Activated CD4-positive, alpha-beta T cell treated with anti-CD3 and anti-CD28 coated beads, Interleukin-2, amount 10 ng/mL, durations not matched to agents 24 days and 14 days (primary cell): ENCODE measurements at regions not wholly inside any gene's neighbourhood (a gene's known extent, or its start where the extent isn't known, plus 50 kb on each side); places are given as distances from the start of the nearest gene placed in this dataset.

Experiments
- DNase-seq: peaks from one replicate; pipeline ENCODE4 v3.0.0; 2022
- H3K27ac Mint-ChIP-seq: one replicate; pipeline ENCODE4 v1.8.0; 2022; ENCODE audit warnings: mild to moderate bottlenecking, mixed read lengths
- H3K27me3 Mint-ChIP-seq: one replicate; pipeline ENCODE4 v1.8.0; 2022; ENCODE audit warnings: mixed read lengths
- H3K36me3 Mint-ChIP-seq: one replicate; pipeline ENCODE4 v1.8.0; 2022; ENCODE audit warnings: low read depth, mild to moderate bottlenecking, mixed read lengths
- H3K4me1 Mint-ChIP-seq: one replicate; pipeline ENCODE4 v1.8.0; 2021; ENCODE audit warnings: mixed read lengths
- H3K4me3 Mint-ChIP-seq: one replicate; pipeline ENCODE4 v1.8.0; 2022; ENCODE audit warnings: mild to moderate bottlenecking, moderate library complexity, mixed read lengths
- H3K9me3 Mint-ChIP-seq: one replicate; pipeline ENCODE4 v1.8.0; 2021; ENCODE audit warnings: mixed read lengths
- intact Hi-C: fragments of 100-400 bp; cut with micrococcal nuclease; formaldehyde crosslinking; loops from one replicate; pipeline ENCODE4 v1.15.1; 2023

DNA sequence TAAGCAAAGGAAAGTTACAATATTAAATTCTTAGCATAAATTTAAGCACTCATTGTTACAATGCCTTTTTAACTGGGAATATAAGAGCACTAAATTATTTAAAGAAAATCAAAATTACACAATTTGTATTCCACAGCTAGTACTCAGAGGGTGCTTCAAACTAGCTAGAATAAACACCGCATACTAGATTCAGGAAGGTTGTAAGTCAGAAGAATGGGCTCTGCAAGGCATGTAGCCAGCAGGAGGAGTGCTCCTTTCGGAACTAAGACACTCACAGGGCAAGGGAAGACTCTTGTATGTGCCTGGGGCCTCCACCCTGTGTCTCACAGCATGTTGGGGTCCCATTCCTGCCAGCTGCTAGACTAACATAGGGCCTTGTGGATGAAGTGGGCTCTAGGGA lies 327.7 kb upstream of the ALCAM start:
- Mint-ChIP-seq H3K27ac (no peak overlapping the region), H3K36me3 (no peaks in the 10 kb centered on the region), H3K4me3 (no peak overlapping the region), H3K4me1 (no peaks in the 10 kb centered on the region), H3K27me3 (no peaks in the 10 kb centered on the region), H3K9me3 (no peaks in the 10 kb centered on the region)
- DNase-seq = no peak
- intact Hi-C loops = no loop called here

- Mint-ChIP-seq H3K4me1 (no peaks in the 10 kb centered on the region), H3K9me3 (no peaks in the 10 kb centered on the region), H3K4me3 (no peak overlapping the region), H3K27ac (no peak overlapping the region), H3K36me3 (no peaks in the 10 kb centered on the region), H3K27me3 (no peaks in the 10 kb centered on the region)
- DNase-seq = no peak
- intact Hi-C loops = no loop called here
These were observed 326.6 kb upstream of the ALCAM start for GRCh38 chr3:105040026-105040622.

DNA sequence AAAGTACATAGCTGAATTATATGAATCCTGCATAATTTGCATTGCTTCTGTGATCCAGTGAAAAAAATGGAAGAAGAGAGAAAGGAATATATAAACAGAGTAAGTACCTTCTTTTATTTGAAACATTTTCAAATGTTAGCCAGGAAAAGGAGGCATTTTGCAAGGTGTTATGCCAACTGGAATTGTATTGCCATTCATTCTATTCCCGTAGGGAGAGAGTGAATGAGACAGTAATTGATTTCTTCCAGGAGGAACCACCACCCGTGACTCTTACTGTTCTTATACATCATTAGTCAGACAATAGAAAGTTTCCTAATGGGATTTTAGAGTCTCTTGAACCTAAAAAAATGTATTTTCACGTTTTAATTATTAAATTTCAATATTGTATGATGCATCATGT lies 324.1 kb upstream of the ALCAM start:
- Mint-ChIP-seq H3K4me3 (no peak overlapping the region), H3K27me3 (no peaks in the 10 kb centered on the region), H3K27ac (no peak overlapping the region), H3K4me1 (no peaks in the 10 kb centered on the region), H3K9me3 (no peaks in the 10 kb centered on the region), H3K36me3 (no peaks in the 10 kb centered on the region)
- intact Hi-C loops = no loop called here
- DNase-seq = no peak

GRCh38 chr3:105051111-105051510 lies 315.6 kb upstream of the ALCAM start:
- Mint-ChIP-seq H3K4me1 (no peaks in the 10 kb centered on the region), H3K27ac (no peak overlapping the region), H3K9me3 (no peaks in the 10 kb centered on the region), H3K4me3 (no peak overlapping the region), H3K27me3 (no peaks in the 10 kb centered on the region), H3K36me3 (no peaks in the 10 kb centered on the region)
- intact Hi-C loops = no loop called here
- DNase-seq = no peak

GRCh38 chr3:105051972-105052371 lies 314.7 kb upstream of the ALCAM start:
- Mint-ChIP-seq H3K9me3 (no peaks in the 10 kb centered on the region), H3K27me3 (no peaks in the 10 kb centered on the region), H3K4me1 (no peaks in the 10 kb centered on the region), H3K27ac (no peak overlapping the region), H3K4me3 (no peak overlapping the region), H3K36me3 (no peaks in the 10 kb centered on the region)
- DNase-seq = no peak
- intact Hi-C loops = no loop called here

GRCh38 chr3:105062853-105063252 lies 303.9 kb upstream of the ALCAM start:
- intact Hi-C loops = no loop called here
- Mint-ChIP-seq H3K27ac (no peak overlapping the region), H3K36me3 (no peaks in the 10 kb centered on the region), H3K27me3 (no peaks in the 10 kb centered on the region), H3K4me1 (no peaks in the 10 kb centered on the region), H3K9me3 (no peaks in the 10 kb centered on the region), H3K4me3 (no peak overlapping the region)
- DNase-seq = no peak

- no peak for DNase-seq
- Mint-ChIP-seq H3K27me3 (no peaks in the 10 kb centered on the region), H3K4me1 (no peaks in the 10 kb centered on the region), H3K4me3 (no peak overlapping the region), H3K36me3 (no peaks in the 10 kb centered on the region), H3K9me3 (no peaks in the 10 kb centered on the region), H3K27ac (no peak overlapping the region)
- intact Hi-C loops = no loop called here
These were observed 300.5 kb upstream of the ALCAM start for GRCh38 chr3:105065895-105066839.

DNA sequence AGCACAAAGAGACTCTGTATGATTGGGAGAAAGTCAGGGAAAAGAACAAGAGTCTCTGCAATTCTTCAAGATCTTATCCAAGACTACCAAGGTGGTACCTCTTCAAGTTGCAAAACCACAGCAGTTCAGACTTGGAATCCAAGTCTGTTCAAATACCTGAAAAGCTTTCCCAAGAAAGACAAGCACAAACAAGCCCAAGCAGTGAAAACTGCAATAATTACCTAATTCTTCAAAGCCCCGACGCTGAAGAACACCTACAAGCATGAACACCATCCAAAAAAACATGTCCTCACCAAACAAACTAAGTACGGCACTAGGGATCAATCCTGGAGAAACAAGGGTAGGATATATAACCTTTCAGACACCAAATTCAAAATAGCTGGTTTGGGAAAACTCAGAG lies 299.3 kb upstream of the ALCAM start:
- DNase-seq = no peak
- intact Hi-C loops = no loop called here
- Mint-ChIP-seq H3K27ac (no peak overlapping the region), H3K4me1 (no peaks in the 10 kb centered on the region), H3K4me3 (no peak overlapping the region), H3K9me3 (no peaks in the 10 kb centered on the region), H3K36me3 (no peaks in the 10 kb centered on the region), H3K27me3 (no peaks in the 10 kb centered on the region)

DNA sequence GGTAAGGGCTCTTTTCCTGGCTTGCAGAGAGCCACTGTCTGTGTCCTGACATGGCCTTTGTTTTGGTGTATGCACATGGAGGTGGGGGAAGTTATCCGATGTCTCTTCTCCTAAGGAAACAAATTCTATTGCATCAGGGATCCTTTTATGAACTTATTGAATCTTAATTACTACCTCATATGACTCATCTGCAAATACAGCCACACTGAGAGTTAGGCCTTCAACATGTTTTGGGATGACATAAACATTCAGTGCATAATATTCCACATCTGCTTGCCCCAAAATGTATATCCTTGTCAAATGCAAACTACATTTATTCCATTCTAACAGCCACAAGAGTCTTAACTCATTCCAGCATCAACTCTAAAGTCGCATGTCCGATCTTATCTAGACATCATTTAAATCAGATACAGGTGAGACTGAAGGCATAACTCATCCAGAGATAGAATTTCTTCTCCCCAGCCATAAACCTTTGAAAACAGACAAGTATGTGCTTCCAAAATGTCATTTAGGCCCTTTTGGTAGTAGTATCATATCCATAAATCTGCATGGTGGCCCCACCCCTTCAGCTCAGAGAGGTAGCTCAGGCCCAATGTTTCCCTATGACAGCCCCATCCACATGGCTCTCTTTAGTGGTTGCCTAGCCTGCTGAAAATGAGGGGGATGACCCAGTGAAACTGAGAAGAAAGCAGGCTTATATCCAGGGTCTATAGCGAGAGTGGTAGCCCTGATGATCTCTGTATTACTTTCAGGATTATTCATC lies 289.5 kb upstream of the ALCAM start:
- intact Hi-C loops = no loop called here
- Mint-ChIP-seq H3K36me3 (no peaks in the 10 kb centered on the region), H3K27me3 (no peaks in the 10 kb centered on the region), H3K27ac (no peak overlapping the region), H3K9me3 (no peaks in the 10 kb centered on the region), H3K4me1 (no peaks in the 10 kb centered on the region), H3K4me3 (no peak overlapping the region)
- no peak for DNase-seq

GRCh38 chr3:105083945-105084344 lies 282.8 kb upstream of the ALCAM start:
- no peaks in the 10 kb centered on the region for H3K9me3 Mint-ChIP-seq
- DNase-seq = no peak
- no peak overlapping the region for H3K27ac Mint-ChIP-seq
- intact Hi-C loops = no loop called here
- no peaks in the 10 kb centered on the region for H3K27me3 Mint-ChIP-seq
- H3K4me3 Mint-ChIP-seq = no peak overlapping the region
- no peaks in the 10 kb centered on the region for H3K4me1 Mint-ChIP-seq
- no peaks in the 10 kb centered on the region for H3K36me3 Mint-ChIP-seq

GRCh38 chr3:105085506-105085905 lies 281.2 kb upstream of the ALCAM start:
- Mint-ChIP-seq H3K27me3 (no peaks in the 10 kb centered on the region), H3K27ac (no peak overlapping the region), H3K36me3 (no peaks in the 10 kb centered on the region), H3K4me1 (no peaks in the 10 kb centered on the region), H3K9me3 (no peaks in the 10 kb centered on the region), H3K4me3 (no peak overlapping the region)
- no peak for DNase-seq
- intact Hi-C loops = no loop called here

DNA sequence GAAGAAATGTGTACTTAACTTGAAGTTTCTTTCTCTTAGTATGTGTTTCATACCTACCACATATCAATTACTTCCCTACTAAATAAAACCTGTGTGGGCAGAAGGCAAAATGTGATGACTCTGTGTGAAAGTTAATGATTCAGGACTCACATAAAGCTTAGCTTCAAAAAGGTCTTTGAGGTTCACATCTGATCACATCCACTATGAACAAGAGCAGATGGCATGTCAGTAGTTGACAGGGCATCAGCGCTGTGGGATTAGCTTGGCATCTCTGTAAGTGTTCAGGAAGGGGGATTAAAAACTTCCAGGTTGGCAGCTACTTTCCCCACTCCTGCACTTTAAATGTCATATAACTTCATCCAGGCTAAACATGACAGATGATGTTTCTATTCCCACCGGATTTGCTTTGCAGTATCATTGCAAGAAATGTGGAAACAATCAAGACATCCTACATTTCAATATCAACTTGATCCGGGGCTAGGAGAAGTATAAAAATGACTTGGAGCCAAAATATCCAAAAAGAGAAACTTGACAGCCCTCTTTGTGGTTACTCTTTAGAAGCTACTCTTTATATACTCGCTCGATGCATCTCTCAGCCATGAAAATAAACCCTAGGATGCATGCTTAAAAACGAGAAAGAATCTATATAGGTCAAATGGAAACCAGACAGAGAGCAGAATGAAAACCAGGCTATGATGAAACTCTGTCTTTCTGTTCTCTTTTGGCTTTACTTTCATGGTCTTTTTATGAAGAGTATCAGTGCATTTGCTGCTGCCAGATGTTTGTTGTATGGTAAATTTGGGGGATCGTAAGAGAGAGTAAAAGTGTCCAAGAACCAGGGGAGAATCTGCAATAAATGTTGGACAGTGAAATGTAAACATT lies 273.1 kb upstream of the ALCAM start:
- intact Hi-C loops = no loop called here
- Mint-ChIP-seq H3K27me3 (no peaks in the 10 kb centered on the region), H3K9me3 (no peaks in the 10 kb centered on the region), H3K4me1 (no peaks in the 10 kb centered on the region), H3K27ac (no peak overlapping the region), H3K36me3 (no peaks in the 10 kb centered on the region), H3K4me3 (no peak overlapping the region)
- no peak for DNase-seq

DNA sequence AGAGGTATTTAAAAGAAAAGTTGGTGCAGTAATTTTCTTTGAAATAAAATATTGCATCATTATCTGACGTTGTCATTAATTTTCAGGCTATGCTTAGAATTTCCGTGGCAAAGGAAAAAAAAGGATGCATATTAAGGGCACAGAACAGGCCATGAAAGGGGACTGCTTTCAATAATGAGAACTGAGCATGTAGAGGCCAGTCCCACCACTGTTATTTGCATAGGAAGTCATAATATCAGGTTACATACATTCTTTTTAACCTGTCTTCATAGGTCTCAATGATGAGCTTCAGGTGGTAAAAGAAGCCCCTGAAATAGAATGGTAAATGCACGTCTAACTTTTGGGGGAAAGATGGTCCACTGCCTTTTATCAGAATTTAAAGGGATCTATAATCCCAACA lies 272.1 kb upstream of the ALCAM start:
- no peak for DNase-seq
- no peak overlapping the region for H3K4me3 Mint-ChIP-seq
- no peak overlapping the region for H3K27ac Mint-ChIP-seq
- intact Hi-C loops = no loop called here
- H3K9me3 Mint-ChIP-seq = no peaks in the 10 kb centered on the region
- H3K36me3 Mint-ChIP-seq = no peaks in the 10 kb centered on the region
- no peaks in the 10 kb centered on the region for H3K27me3 Mint-ChIP-seq
- no peaks in the 10 kb centered on the region for H3K4me1 Mint-ChIP-seq
